HG03469 (cell line): ENCODE measurements at regions not wholly inside any gene's neighbourhood (a gene's known extent, or its start where the extent isn't known, plus 50 kb on each side); places are given as distances from the start of the nearest gene placed in this dataset.

Experiments used
- ATAC-seq: cut with Tn5 transposase; IDR thresholded peaks from one replicate; pipeline ENCODE4 v1.9.1; 2021; ENCODE audit warnings: mild to moderate bottlenecking, moderate library complexity, moderate number of reproducible peaks; ENCODE audit not compliant: unreplicated experiment

- no peak for ATAC-seq
Measured at GRCh38 chr18:6605115-6605869, 124.2 kb upstream of the ARHGAP28 start.

GRCh38 chr18:6606411-6607085 lies 123.0 kb upstream of the ARHGAP28 start:
- ATAC-seq, result no peak

DNA sequence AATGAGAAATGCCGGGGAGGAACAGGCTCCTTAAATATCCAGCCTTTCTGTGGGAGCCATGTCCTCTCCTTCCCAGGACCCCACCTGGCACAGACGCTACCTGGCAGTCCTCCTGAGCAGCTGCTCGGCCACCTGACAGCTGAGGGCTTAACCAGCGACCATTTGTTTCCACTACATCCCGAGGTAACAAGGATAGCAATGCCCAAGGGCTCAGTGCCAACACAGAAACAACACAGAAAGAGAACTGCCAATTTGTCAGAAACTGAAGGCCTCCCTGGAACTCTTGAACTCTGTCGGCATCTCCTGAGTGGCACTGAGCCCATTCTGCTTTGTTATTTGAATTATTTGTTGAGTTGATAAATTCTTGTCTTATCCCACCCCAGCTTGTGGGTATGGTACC lies 122.2 kb upstream of the ARHGAP28 start:
- ATAC-seq, result no peak

DNA sequence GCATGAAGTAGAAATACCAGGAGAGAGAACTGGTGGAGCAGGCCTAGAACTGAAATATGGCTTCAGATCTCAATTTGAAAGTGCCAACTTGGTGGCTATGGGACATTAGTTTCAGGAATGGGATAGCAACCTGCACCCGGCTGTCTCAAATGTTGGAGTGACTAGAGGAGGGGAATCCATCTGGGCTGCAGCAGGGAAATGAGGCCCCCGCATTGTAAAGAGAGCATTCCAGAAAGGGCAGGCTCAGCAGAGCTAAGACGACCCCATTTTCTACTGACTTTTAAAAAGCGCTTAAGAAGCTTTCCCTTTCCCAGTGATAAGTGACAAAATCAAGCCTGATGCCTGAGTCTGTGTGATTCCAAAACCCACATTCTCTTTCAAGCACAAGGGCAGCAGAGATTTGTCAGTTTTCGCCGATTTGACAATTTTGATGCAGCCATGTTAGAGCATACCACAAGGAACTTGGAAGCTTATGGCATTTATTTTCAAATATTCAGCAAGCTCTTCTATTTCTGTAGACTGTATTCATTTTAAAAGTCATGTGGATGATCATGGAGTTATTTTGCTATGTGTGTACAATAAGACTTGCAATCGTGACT lies 119.8 kb upstream of the ARHGAP28 start:
- no peak for ATAC-seq

DNA sequence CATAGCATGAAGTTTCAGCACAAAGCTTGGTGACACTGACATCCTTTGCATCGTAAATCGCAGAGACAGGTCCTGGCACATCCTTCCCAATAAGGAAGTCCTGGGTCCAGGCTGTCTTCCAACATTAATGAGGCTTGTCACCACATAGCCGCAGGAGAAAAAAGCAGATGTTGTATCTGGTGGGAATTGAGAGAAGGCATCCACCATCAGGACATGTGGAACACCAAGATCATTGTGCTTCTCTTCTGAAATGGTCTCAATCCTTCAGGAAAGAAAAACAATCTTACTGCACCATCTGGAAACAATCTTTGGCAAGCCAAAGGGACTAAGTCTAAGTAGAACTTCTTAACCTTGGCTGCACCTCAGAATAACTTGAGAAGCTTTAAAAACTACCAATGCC lies 119.0 kb upstream of the ARHGAP28 start:
- ATAC-seq, result no peak

DNA sequence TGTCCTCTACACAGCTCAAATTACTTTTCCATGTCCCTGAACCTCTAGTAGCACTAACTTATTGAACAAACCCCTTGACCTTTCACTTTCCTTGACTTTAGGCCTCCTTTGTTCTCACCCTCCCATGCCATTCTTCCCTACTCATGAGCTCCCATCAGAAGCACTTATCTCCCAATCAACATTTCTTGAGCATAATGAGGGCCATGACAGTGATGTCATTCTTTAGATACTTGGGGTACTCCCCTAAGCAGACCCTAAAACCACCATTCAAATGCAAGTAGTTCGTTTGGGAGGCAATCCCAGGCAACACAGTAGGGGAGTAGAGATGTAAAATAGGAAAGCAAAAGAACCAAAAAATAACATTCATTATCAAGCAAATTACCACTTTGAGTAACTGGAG lies 115.9 kb upstream of the ARHGAP28 start:
- no peak for ATAC-seq

DNA sequence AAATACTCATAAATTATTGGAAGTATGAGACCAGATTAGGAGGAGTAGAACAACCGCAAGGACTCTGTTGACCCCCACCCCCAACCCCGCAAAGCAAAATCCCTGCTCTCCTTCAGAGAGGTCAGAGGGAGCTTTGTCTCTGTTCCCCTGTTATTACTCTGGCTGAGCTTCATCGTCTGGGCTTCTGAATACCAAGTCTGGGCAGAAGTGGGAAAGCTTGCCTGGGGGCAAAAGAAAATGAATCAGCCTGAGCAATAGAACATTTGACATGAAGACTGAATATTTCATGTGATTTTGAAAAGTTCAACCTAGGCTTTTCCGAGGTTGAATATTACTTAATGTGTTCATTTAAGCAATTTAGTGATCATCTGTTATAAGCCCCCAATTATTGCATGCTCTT lies 114.6 kb upstream of the ARHGAP28 start:
- ATAC-seq, result no peak

- ATAC-seq, result no peak
Measured at GRCh38 chr18:6616981-6617380, 112.5 kb upstream of the ARHGAP28 start.

DNA sequence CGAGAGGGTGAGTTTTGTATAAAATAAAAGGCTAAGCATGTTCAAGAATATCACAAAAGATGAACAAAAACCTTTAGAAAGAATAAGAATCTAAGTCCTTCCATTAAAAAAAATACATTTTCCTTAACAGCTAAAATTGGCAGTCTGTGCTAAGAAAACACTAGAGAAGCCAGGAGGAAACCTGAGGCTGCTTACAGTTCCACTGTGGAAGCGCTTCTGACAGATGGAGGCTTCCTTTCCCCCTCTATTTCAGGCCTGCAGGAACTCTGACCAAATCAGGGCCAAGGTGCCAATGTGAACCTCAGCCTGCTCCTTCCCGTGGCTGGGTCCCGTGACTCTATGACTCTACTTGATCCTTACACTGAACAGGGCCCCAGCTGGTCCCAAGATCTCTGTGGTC lies 108.1 kb upstream of the ARHGAP28 start:
- no peak for ATAC-seq

GRCh38 chr18:6623278-6623677 lies 106.2 kb upstream of the ARHGAP28 start:
- no peak for ATAC-seq

- ATAC-seq, result no peak
Measured at GRCh38 chr18:6624271-6624660, 105.2 kb upstream of the ARHGAP28 start.

DNA sequence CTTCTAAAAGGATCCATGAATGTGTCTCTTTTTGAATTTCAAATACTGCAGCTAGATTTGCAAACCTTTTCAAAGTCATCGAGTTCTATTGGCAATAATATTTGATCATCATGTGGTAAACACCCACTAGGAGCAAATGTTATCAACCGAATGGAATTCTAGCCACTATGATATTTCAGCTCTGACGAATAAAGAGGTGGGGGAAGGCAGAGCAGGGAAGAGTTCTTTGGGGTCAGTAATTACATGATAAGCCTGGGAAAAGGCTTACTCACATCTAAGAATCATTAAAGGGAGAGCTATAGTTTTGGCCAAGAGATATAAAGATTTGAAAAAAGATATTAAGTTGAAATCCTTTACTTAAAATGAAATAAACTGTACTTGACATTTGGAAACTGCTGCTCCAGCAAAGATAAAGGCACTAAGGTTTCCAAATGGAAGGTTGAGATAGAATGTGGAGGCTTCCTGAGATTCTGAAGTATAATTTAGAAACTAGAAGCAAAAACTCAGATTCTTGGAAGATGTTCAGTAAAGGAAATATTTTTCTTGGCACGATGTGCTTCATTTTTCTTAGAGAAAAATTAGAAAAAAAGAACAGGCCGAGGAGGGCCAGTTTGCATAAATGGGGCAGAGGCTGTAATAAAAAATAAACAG lies 104.7 kb upstream of the ARHGAP28 start:
- no peak for ATAC-seq

GRCh38 chr18:6625481-6625880 lies 104.0 kb upstream of the ARHGAP28 start:
- ATAC-seq, result no peak

GRCh38 chr18:6626457-6626856 lies 103.1 kb upstream of the ARHGAP28 start:
- no peak for ATAC-seq

DNA sequence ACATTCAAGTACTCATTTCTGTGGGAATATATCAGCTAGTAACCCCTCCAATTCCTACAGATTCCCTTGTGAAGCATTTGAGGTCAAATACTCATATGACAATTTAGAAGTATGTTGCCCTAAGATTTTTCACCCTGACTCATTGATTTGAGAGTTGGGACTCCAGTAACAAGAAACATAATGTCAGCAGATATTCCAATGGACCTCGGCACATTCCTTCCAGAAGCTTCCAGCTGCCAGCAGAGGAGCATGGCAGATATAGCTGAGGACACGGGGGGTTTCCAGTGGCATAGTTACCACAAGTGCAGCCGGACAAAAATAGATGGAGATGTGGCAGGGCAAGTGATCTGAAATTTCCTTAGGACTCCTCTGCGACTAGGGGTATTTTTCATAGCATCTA lies 101.9 kb upstream of the ARHGAP28 start:
- no peak for ATAC-seq

DNA sequence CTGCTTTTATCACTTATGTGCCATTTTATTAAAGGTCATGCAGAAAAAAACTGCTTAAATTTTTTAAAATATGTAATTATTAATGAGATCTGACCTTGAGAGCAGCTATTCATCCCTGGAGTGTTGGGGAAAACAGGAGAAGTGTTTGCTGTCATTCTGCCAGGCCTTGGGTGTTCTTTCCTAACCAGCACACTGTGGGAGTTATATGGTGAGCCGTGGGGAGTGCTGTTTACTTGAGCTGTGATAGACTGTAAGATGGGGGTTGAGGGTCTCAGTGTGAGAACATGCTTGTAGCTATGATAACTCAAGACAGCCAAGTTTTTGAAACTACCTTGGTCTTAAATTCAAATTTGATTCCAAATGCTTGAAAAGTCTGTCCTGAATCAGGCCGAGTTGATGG lies 101.3 kb upstream of the ARHGAP28 start:
- no peak for ATAC-seq

DNA sequence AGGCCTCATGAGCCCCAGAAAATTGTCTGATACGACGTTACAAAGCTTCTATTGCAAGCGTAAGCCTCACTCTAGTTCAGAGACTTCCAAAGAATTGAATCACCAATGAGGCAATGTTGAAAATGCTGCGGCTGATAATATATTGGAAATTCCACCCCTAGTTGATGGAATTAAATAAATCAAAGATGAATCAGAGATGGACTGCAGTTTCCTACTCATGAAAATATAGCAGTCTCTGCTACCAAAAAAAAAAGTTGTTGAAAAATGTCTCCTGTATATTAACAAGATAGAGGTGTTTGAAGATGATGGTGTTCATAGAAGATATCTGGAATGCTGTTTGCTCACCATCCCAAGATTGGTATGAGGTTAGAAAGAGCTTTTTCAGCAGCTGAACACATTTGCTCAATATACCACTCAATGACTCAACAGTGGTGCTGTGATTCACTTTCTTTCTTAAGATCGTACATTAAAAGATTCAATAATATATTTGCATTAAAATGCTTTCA lies 99.8 kb upstream of the ARHGAP28 start:
- ATAC-seq, result no peak

DNA sequence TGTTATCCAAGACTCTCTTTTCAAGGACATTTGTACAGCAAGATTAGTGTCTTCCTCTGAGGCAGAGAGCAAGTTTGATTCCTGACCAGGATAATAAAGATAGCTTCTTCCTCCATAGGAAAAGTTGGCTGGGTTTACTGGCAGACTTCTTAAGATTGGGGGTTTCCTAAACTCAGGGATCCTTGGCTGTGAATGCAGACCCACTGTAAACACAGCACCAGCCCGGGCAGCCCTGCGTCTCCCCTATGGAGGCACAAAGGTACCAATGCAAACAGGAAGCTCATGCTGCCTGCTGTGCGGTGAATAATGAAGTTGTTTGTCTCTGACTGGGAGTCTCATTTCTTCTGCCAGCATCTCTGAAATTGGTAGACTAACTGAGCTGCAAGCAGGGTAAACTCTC lies 96.2 kb upstream of the ARHGAP28 start:
- ATAC-seq, result no peak

DNA sequence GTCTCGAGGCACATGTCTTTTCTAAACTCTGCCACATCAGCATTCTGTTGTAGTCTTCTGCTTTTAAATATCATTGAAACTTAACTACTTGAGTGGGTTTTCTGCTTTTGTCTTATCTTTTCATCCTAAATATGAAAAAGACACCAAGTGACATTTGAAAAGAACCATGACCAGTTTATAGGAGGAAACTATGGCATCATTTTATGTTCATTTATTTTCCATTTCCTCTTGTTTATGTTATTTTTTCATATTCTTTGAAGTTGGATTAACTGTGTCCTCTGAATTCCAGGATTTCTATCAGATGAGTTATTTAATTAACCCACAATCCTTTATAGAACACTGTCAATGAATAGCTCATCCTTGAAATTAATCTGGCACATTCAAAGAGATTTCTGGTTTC lies 93.4 kb upstream of the ARHGAP28 start:
- no peak for ATAC-seq

- no peak for ATAC-seq
Measured at GRCh38 chr18:6638447-6638846, 91.1 kb upstream of the ARHGAP28 start.

DNA sequence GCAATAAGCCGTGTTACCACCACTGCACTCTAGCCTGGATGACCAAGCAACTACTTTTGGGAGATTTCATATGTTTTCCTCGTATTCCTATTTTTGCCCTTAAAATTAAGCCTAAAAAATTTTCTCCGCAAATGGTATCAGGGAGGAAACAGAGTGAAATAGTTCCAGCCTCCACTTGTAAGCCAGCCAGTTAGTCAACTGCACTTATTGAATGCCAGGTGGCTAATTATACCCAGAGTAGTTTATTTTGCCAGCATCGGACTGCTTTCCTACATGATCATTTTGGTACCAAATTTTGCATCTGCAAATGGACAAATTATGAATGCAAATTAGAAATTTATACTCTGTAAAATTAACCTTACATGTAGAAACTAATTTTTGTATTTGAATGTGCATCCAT lies 90.2 kb upstream of the ARHGAP28 start:
- ATAC-seq, result no peak
